ENCODE measurements at regions not wholly inside any gene's neighbourhood (a gene's known extent, or its start where the extent isn't known, plus 50 kb on each side); places are given as distances from the start of the nearest gene placed in this dataset.
"Not testable (repeated sequence)": the region's sequence is repeated elsewhere in the genome, so short reads cannot be mapped to it uniquely, and the experiment has no call there.

- DNase-seq: no peak
Measured at GRCh38 chr11:69950120-69950519, 128.0 kb upstream of the ANO1 start.

- no peak for DNase-seq
Measured at GRCh38 chr11:69950621-69951020, 127.5 kb upstream of the ANO1 start.

GRCh38 chr11:69951821-69952220, 126.3 kb upstream of the ANO1 start:
- DNase-seq: no peak

GRCh38 chr11:69952229-69952975, 125.7 kb upstream of the ANO1 start:
- DNase-seq: not testable (repeated sequence)

- DNase-seq: no peak
Measured at GRCh38 chr11:69953356-69953755, 124.8 kb upstream of the ANO1 start.

GRCh38 chr11:69954756-69955155, 123.4 kb upstream of the ANO1 start:
- no peak for DNase-seq

GRCh38 chr11:69956669-69957190, 121.4 kb upstream of the ANO1 start:
- DNase-seq: no peak

- no peak for DNase-seq
Measured at GRCh38 chr11:69957849-69958248, 120.3 kb upstream of the ANO1 start.

- DNase-seq: no peak
Measured at GRCh38 chr11:69958308-69958707, 119.8 kb upstream of the ANO1 start.

- no peak for DNase-seq
Measured at GRCh38 chr11:69959461-69959860, 118.7 kb upstream of the ANO1 start.

- no peak for DNase-seq
Measured at GRCh38 chr11:69961738-69962137, 116.4 kb upstream of the ANO1 start.

- DNase-seq: no peak
Measured at GRCh38 chr11:69962152-69962551, 116.0 kb upstream of the ANO1 start.

GRCh38 chr11:69963533-69964246, 114.4 kb upstream of the ANO1 start:
- no peak for DNase-seq

- no peak for DNase-seq
Measured at GRCh38 chr11:69964247-69964643, 113.9 kb upstream of the ANO1 start.

GRCh38 chr11:69965821-69966582, 112.1 kb upstream of the ANO1 start:
- DNase-seq: no peak

- no peak for DNase-seq
Measured at GRCh38 chr11:69966583-69966835, 111.6 kb upstream of the ANO1 start.

GRCh38 chr11:69966910-69967483, 111.1 kb upstream of the ANO1 start:
- DNase-seq: no peak

- DNase-seq: no peak
Measured at GRCh38 chr11:69967484-69967883, 110.6 kb upstream of the ANO1 start.

- DNase-seq: no peak
Measured at GRCh38 chr11:69968396-69969347, 109.4 kb upstream of the ANO1 start.

GRCh38 chr11:69969890-69970784, 108.0 kb upstream of the ANO1 start:
- DNase-seq: no peak

All from muscle of back (tissue), 3 donors.